HepG2 (cell line): ENCODE measurements at regions not wholly inside any gene's neighbourhood (a gene's known extent, or its start where the extent isn't known, plus 50 kb on each side); places are given as distances from the start of the nearest gene placed in this dataset.

Experiments
- ATAC-seq: fragments of 200-7000 bp; cut with Tn5 transposase; 3 replicates; pipeline ENCODE4 v1.9.1; 2020; ENCODE audit warnings: mild to moderate bottlenecking, moderate library complexity
- BruUV-seq: library from RNA; stranded (reverse); fragments of 400-500 nt; replicated peaks from 2 replicates; lab custom pipeline; 2021; lab: Mats Ljungman, UMichigan
- CTCF ChIA-PET: fragments of 300-600 bp; formaldehyde crosslinking; extraction: SDS; loops from one replicate; lab custom pipeline; 2021; ENCODE audit warnings: low total read pairs, inconsistent platforms, low intra/inter-chr PET ratio; lab: Yijun Ruan, JAX
- POLR2A ChIA-PET: fragments of 350-600 bp; sonication (Branson Sonifier 250); formaldehyde crosslinking; loops from one replicate; lab custom pipeline; 2020; ENCODE audit warnings: antibody characterized with exemption, inconsistent platforms; lab: Yijun Ruan, JAX
- DNase-seq: peaks from one replicate; pipeline ENCODE4 v3.0.0-alpha.2; 2015; ENCODE audit warnings: low spot score
- FAIRE-seq: peaks from 3 replicates; lab custom pipeline; 2011; peaks lifted over from hg19 to GRCh38; lab: Jason Lieb, UNC
- H2AFZ ChIP-seq: one replicate; pipeline ENCODE4 v1.6.1; 2011; ENCODE audit warnings: low read length, inconsistent platforms
- H3K27ac ChIP-seq: fragments of 300-600 bp; 3 replicates; pipeline ENCODE4 v1.8.0; 2011; ENCODE audit warnings: mixed run types, mild to moderate bottlenecking, mixed read lengths, low read length, inconsistent platforms; ENCODE audit not compliant: insufficient read depth; ENCODE audit errors: extremely low read length
- H3K27me3 ChIP-seq, 2 experiments: fragments of 200-600 bp in 1 of 2; 2 replicates in 1 of 2; 3 replicates in 1 of 2; pipeline versions ENCODE4 v1.6.0 to v1.8.0; 2011; ENCODE audit warnings: low read length in 2 of 2, mild to moderate bottlenecking in 2 of 2, moderate library complexity in 2 of 2, inconsistent platforms in 1 of 2; ENCODE audit not compliant: insufficient read depth in 2 of 2, control insufficient read depth in 1 of 2
- H3K36me3 ChIP-seq, 2 experiments: fragments of 200-600 bp in 1 of 2; replicated peaks in 1 of 2; 2 replicates in 1 of 2; 3 replicates in 1 of 2; pipeline versions ENCODE4 v1.5.1 to v1.8.0; 2011; ENCODE audit warnings: low read length in 2 of 2, inconsistent platforms in 1 of 2; ENCODE audit not compliant: insufficient read depth in 2 of 2, control insufficient read depth in 1 of 2
- H3K4me1 ChIP-seq: 2 replicates; pipeline ENCODE4 v1.5.1; 2012; ENCODE audit warnings: low read length, inconsistent platforms; ENCODE audit not compliant: insufficient read depth
- H3K4me2 ChIP-seq: 2 replicates; pipeline ENCODE4 v1.6.0; 2011; ENCODE audit warnings: low read depth, low read length, inconsistent platforms
- H3K4me3 ChIP-seq, 3 experiments: fragments of 200-600 bp in 1 of 3; sonication (generic), shearing (Covaris generic) in 1 of 3; replicated peaks in 1 of 3; 2 replicates each; pipeline ENCODE4 v1.5.1; 2011 to 2016; ENCODE audit warnings: low read length in 3 of 3, inconsistent platforms in 2 of 3, low read depth in 2 of 3, mild to moderate bottlenecking in 2 of 3, control low read depth in 1 of 3, mixed read lengths in 1 of 3; ENCODE audit not compliant: insufficient read depth in 1 of 3
- H3K79me2 ChIP-seq: one replicate; pipeline ENCODE4 v1.6.1; 2011; ENCODE audit warnings: low read length, inconsistent platforms; ENCODE audit not compliant: insufficient read depth
- H3K9ac ChIP-seq: 2 replicates; pipeline ENCODE4 v1.6.0; 2011; ENCODE audit warnings: mild to moderate bottlenecking, low read depth, low read length, inconsistent platforms; ENCODE audit not compliant: insufficient read depth
- H3K9me3 ChIP-seq: 2 replicates; pipeline ENCODE4 v1.5.1; 2012; ENCODE audit warnings: mild to moderate bottlenecking, low read length
- H4K20me1 ChIP-seq: 2 replicates; pipeline ENCODE4 v1.6.0; 2011; ENCODE audit warnings: inconsistent platforms, mild to moderate bottlenecking, low read length, moderate library complexity; ENCODE audit not compliant: insufficient read depth
- ATAD3A ChIP-seq: sonication (generic); formaldehyde crosslinking; IDR thresholded peaks from 2 replicates; pipeline ENCODE4 v1.4.0; 2020; ENCODE audit warnings: missing genetic modification reagents
- IRX3 ChIP-seq: sonication (generic); formaldehyde crosslinking; IDR thresholded peaks from 2 replicates; pipeline ENCODE4 v1.8.1; 2023; ENCODE audit warnings: mild to moderate bottlenecking, low read depth, missing genetic modification reagents, borderline replicate concordance
- JDP2 ChIP-seq: sonication (generic); formaldehyde crosslinking; IDR thresholded peaks from 2 replicates; pipeline ENCODE4 v1.8.1; 2022; ENCODE audit warnings: missing genetic modification reagents, borderline replicate concordance
- PLSCR1 ChIP-seq: sonication (generic); formaldehyde crosslinking; IDR thresholded peaks from 2 replicates; pipeline ENCODE4 v1.5.0; 2020; ENCODE audit warnings: missing genetic modification reagents, mild to moderate bottlenecking, borderline replicate concordance
- RBM22 ChIP-seq: fragments of 200-400 bp; formaldehyde crosslinking; optimal IDR thresholded peaks from 2 replicates; pipeline ENCODE3; 2017; ENCODE audit warnings: mild to moderate bottlenecking, low read length, moderate library complexity
- SUZ12 ChIP-seq: fragments of 150-350 bp; IDR thresholded peaks from 2 replicates; pipeline ENCODE4 v1.6.1; 2014; ENCODE audit warnings: low read depth, low read length
- ZBTB20 ChIP-seq: sonication (generic); formaldehyde crosslinking; IDR thresholded peaks from 2 replicates; pipeline ENCODE4 v1.8.1; 2023; ENCODE audit warnings: missing genetic modification reagents, low read depth, mild to moderate bottlenecking, borderline replicate concordance
- ZNF354B ChIP-seq: sonication (generic); formaldehyde crosslinking; IDR thresholded peaks from 2 replicates; pipeline ENCODE4 v1.8.0; 2022; ENCODE audit warnings: mild to moderate bottlenecking, missing genetic modification reagents
- ZNF652 ChIP-seq: IDR thresholded peaks from 2 replicates; pipeline ENCODE4 v1.6.1; 2016; ENCODE audit warnings: low read depth, borderline replicate concordance
- ZNF740 ChIP-seq: sonication (generic); formaldehyde crosslinking; IDR thresholded peaks from 2 replicates; pipeline ENCODE4 v1.4.0; 2020; ENCODE audit warnings: missing genetic modification reagents
- ZSCAN12 ChIP-seq: sonication (generic); formaldehyde crosslinking; IDR thresholded peaks from 2 replicates; pipeline ENCODE4 v1.9.0; 2021; ENCODE audit warnings: mild to moderate bottlenecking, missing genetic modification reagents
- WGBS: methylation state at CpG from one replicate; pipeline ENCODE4 v1.1.6; 2017; ENCODE audit warnings: low lambda C conversion rate; 5-methylcytosine and 5-hydroxymethylcytosine counted together
- in situ Hi-C: cut with HindIII; loops from 2 replicates; pipeline ENCODE4 v1.10.0; 2017; ENCODE audit warnings: low pct_unique_long_range_greater_than_20kb; ENCODE audit not compliant: extremely low pct_ligation_motif_present
- intact Hi-C: fragments of 100-400 bp; cut with micrococcal nuclease; formaldehyde crosslinking; loops from one replicate; pipeline ENCODE4 v1.10.0; 2022; ENCODE audit not compliant: unreplicated experiment
- TF ChIP-seq, protein P1 (sequence below): sonication (generic); formaldehyde crosslinking; IDR thresholded peaks from 2 replicates; pipeline ENCODE4 v1.4.0; 2020; ENCODE audit warnings: missing genetic modification reagents, mild to moderate bottlenecking, borderline replicate concordance

DNA sequence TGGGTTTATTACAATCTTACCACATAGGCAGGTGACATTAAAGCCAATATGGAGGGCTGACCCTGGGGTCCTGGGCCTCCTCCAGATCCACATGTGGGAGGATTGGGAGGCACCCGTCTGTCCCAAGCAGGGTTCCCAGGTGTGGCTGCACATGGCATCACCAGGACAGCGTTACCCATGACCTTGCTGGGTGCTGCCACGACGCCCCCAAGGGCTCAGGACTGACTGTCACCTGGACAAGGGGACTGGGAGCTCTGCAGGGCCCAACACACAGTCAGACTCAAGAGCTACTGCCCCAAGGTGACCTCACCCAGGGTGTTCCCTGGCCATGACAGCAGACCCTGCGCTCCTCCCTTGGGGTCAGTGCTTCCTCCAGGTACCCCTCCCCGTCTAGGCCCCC is 437.4 kb upstream of the MYT1L start:
- FAIRE-seq (no peak), DNase-seq (no peak)
- BruUV-seq: no TSS peak

More for the DNA sequence above, 437.4 kb upstream of the MYT1L start:
- H3K4me1 ChIP-seq: no peaks in the 10 kb centered on the region
- no peak overlapping the region for H3K4me3 ChIP-seq
- H3K9ac ChIP-seq: no peak overlapping the region
- no peaks in the 10 kb centered on the region for H3K79me2 ChIP-seq
- H3K27ac ChIP-seq: no peak overlapping the region
- intact Hi-C loops: loop anchor here (5.0 kb wide), 1 partner anchor 1176 kb away; no protein-coding TSS in a partner anchor
- ChIA-PET POLR2A (no interaction called here), CTCF (no interaction called here)
- H3K27me3 ChIP-seq: peaks cover 0 to 38% of the 10 kb centered on the region in 2 experiments; a peak in 2 of 5 replicates
- no peaks in the 10 kb centered on the region for H3K36me3 ChIP-seq
- 27% methylated on average over 3 of the region's 6 CpGs for WGBS
- no peak overlapping the region for H3K4me2 ChIP-seq
- no peaks in the 10 kb centered on the region; the same call in 1 of the 2 replicates for H4K20me1 ChIP-seq
- no peak for TF ChIP-seq ZNF740 (CRISPR knock-in tag)
- TF ChIP-seq ZSCAN12 (CRISPR knock-in tag): no peak
- no peak for TF ChIP-seq ATAD3A (CRISPR knock-in tag)
- no peak for TF ChIP-seq ZBTB20 (CRISPR knock-in tag)
- no peak for TF ChIP-seq RBM22
- TF ChIP-seq PLSCR1: no peak
- TF ChIP-seq JDP2: no peak
- no peak for TF ChIP-seq ZNF354B (CRISPR knock-in tag)
- TF ChIP-seq IRX3 (CRISPR knock-in tag): no peak
- no peak for TF ChIP-seq ZNF652
- TF ChIP-seq SUZ12: no peak
- TF ChIP-seq, protein P1, sequence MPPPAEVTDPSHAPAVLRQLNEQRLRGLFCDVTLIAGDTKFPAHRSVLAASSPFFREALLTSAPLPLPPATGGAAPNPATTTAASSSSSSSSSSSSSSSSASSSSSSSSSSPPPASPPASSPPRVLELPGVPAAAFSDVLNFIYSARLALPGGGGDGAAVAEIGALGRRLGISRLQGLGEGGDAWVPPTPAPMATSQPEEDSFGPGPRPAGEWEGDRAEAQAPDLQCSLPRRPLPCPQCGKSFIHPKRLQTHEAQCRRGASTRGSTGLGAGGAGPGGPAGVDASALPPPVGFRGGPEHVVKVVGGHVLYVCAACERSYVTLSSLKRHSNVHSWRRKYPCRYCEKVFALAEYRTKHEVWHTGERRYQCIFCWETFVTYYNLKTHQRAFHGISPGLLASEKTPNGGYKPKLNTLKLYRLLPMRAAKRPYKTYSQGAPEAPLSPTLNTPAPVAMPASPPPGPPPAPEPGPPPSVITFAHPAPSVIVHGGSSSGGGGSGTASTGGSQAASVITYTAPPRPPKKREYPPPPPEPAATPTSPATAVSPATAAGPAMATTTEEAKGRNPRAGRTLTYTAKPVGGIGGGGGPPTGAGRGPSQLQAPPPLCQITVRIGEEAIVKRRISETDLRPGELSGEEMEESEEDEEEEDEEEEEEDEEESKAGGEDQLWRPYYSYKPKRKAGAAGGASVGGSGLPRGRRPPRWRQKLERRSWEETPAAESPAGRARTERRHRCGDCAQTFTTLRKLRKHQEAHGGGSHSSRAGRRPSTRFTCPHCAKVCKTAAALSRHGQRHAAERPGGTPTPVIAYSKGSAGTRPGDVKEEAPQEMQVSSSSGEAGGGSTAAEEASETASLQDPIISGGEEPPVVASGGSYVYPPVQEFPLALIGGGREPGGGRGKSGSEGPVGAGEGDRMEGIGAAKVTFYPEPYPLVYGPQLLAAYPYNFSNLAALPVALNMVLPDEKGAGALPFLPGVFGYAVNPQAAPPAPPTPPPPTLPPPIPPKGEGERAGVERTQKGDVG (CRISPR knock-in tag): no peak
- TF ChIP-seq, all 625 proteins: peak for 0
- in situ Hi-C loops: no loop called here
- H3K9me3 ChIP-seq: no peaks in the 10 kb centered on the region
- ATAC-seq: no peak
- no peak overlapping the region for H2AFZ ChIP-seq
